ENCODE measurements at regions not wholly inside any gene's neighbourhood (a gene's known extent, or its start where the extent isn't known, plus 50 kb on each side); places are given as distances from the start of the nearest gene placed in this dataset.

- no peak for DNase-seq (ENCODE audit: low spot score)
Measured at GRCh38 chr20:61042506-61043385, 209.3 kb upstream of the CDH4 start.

- no peak for DNase-seq (ENCODE audit: low spot score)
Measured at GRCh38 chr20:61043681-61044080, 208.4 kb upstream of the CDH4 start.

- no peak for DNase-seq (ENCODE audit: low spot score)
Measured at GRCh38 chr20:61044499-61044898, 207.6 kb upstream of the CDH4 start.

GRCh38 chr20:61045091-61045490 is 207.0 kb upstream of the CDH4 start:
- DNase-seq (ENCODE audit: low spot score), result no peak

GRCh38 chr20:61045876-61046585 is 206.0 kb upstream of the CDH4 start:
- DNase-seq (ENCODE audit: low spot score), result no peak

- no peak for DNase-seq (ENCODE audit: low spot score)
Measured at GRCh38 chr20:61046721-61047351, 205.2 kb upstream of the CDH4 start.

- DNase-seq (ENCODE audit: low spot score), result no peak
Measured at GRCh38 chr20:61047515-61047914, 204.5 kb upstream of the CDH4 start.

- DNase-seq (ENCODE audit: low spot score), result no peak
Measured at GRCh38 chr20:61048302-61048701, 203.8 kb upstream of the CDH4 start.

- DNase-seq (ENCODE audit: low spot score), result no peak
Measured at GRCh38 chr20:61049684-61050083, 202.4 kb upstream of the CDH4 start.

GRCh38 chr20:61050336-61050890 is 201.6 kb upstream of the CDH4 start:
- no peak for DNase-seq (ENCODE audit: low spot score)

GRCh38 chr20:61052195-61052750 is 199.8 kb upstream of the CDH4 start:
- no peak for DNase-seq (ENCODE audit: low spot score)

GRCh38 chr20:61052776-61053442 is 199.2 kb upstream of the CDH4 start:
- no peak for DNase-seq (ENCODE audit: low spot score)

- no peak for DNase-seq (ENCODE audit: low spot score)
Measured at GRCh38 chr20:61053487-61053886, 198.6 kb upstream of the CDH4 start.

GRCh38 chr20:61053889-61054288 is 198.2 kb upstream of the CDH4 start:
- DNase-seq (ENCODE audit: low spot score), result no peak

- no peak for DNase-seq (ENCODE audit: low spot score)
Measured at GRCh38 chr20:61054411-61054810, 197.7 kb upstream of the CDH4 start.

GRCh38 chr20:61055180-61056010 is 196.7 kb upstream of the CDH4 start:
- DNase-seq (ENCODE audit: low spot score), result no peak

GRCh38 chr20:61056116-61056515 is 195.9 kb upstream of the CDH4 start:
- no peak for DNase-seq (ENCODE audit: low spot score)

- DNase-seq (ENCODE audit: low spot score), result no peak
Measured at GRCh38 chr20:61056627-61057442, 195.2 kb upstream of the CDH4 start.

- no peak for DNase-seq (ENCODE audit: low spot score)
Measured at GRCh38 chr20:61057443-61058121, 194.5 kb upstream of the CDH4 start.

Data from SK-N-DZ (cell line).